DMS114 treated with DMSO at 0.1 percent for 48 hours (cell line): ENCODE measurements at regions not wholly inside any gene's neighbourhood (a gene's known extent, or its start where the extent isn't known, plus 50 kb on each side); places are given as distances from the start of the nearest gene placed in this dataset.

ENCODE experiments used
- DNase-seq: peaks from one replicate; lab custom pipeline; 2025; ENCODE audit not compliant: unreplicated experiment; lab: John Stamatoyannopoulos, UW

- no peak for DNase-seq
These were observed 552.1 kb downstream of the DNAJB9 start for GRCh38 chr7:109121599-109122300.

GRCh38 chr7:109125001-109125400 is 555.3 kb downstream of the DNAJB9 start:
- DNase-seq: no peak

DNA sequence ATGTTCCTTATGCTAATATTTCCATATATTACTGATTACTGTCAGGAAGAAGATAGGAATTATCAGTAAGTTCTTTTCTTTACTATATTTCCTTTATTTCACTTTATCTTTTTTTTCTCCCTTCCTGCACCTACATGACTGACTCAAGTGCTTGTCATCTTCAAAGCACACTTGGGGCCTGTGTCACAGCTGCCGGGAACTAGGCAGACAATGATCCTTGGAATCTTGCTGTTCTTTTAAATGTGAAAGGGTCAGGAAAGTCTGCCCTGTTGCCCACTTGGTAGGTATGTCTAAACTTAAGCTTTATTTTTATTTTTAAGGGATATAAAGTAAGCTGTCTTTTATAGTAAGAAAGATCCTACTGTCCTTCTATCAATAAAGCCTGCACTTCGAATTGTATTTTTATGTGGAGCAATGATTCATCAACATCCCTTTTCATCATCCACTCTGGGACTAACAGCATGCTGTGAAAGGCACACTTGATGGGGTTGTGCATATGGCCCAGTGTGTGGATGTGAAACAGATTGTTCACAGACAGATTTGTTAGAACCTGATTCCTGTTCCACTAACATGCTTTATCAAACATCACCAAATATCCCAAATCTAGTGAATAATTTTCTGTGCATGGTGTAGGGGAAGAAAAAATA is 556.9 kb downstream of the DNAJB9 start:
- no peak for DNase-seq

- DNase-seq: no peak
These were observed 557.5 kb downstream of the DNAJB9 start for GRCh38 chr7:109127145-109127544.

GRCh38 chr7:109131141-109131540 is 561.5 kb downstream of the DNAJB9 start:
- DNase-seq: no peak

- DNase-seq: no peak
These were observed 567.2 kb downstream of the DNAJB9 start for GRCh38 chr7:109136893-109137292.

GRCh38 chr7:109154748-109155147 is 585.1 kb downstream of the DNAJB9 start:
- no peak for DNase-seq

- no peak for DNase-seq
These were observed 588.6 kb downstream of the DNAJB9 start for GRCh38 chr7:109158246-109158645.

GRCh38 chr7:109176661-109177060 is 607.0 kb downstream of the DNAJB9 start:
- no peak for DNase-seq

DNA sequence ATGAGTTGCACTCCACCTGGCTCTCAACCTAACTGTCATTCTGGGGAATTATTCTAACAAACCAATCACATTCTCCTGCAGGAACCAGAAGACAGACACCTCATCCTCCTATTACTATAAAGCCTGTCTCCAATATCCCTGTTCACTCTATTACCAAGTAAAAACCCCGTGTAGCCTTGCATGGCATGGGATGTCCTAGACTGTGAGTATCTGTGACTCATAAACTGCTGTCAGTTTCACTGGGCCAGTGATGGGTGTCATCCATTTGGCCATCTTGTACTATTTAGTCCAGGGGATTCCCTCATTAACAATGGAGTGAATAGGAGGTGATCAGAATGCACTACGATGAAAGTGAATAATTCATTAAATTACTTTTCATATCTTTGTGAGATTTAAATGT is 608.7 kb downstream of the DNAJB9 start:
- no peak for DNase-seq

DNA sequence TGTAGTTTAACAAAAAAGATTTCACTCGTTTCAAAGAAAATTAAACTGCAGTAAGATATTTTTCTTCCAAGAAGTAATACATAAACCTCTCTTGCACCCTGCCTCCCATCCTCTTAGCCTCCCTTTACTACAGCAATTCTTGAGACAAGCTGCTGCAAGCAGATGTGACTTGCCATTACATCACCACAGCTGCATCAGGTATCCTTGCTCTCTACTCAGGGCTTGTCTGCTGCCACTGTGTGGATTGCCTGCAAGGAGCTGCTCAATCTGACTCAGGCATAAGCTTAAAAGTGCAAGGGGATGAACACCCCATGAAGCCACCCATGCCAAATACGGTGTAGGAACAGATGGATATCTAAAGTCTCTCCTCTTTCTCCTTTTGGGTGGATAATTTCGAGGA is 609.9 kb downstream of the DNAJB9 start:
- no peak for DNase-seq

DNA sequence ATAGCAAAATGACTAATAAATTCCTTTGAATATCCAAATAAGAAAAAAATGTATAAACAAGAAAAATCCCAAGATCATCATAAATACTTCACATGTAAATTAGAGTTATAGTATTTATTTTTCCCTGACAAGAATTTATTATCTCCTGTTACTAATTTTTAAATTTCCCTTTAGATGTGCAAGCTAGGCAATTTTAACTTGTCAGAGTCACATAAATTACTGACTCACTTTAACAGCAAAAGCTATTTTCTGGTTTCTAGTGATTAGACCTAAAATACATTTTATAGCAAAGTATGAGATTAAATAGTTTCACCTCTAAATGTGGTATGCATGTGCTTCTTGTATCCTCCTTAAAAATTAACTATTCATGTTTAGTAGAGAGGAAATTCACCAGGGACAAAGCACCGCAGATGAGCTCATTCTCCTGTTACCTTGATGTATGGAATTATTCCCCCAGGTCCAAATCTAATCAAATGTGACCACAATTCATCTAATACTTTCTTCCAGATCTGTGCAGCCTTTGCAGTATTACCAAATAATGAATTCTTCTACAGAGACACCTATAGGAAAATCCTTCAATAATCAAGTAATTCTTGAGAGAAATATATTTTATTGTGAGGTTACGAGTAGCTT is 621.2 kb downstream of the DNAJB9 start:
- no peak for DNase-seq

GRCh38 chr7:109206196-109206595 is 636.5 kb downstream of the DNAJB9 start:
- DNase-seq: no peak

DNA sequence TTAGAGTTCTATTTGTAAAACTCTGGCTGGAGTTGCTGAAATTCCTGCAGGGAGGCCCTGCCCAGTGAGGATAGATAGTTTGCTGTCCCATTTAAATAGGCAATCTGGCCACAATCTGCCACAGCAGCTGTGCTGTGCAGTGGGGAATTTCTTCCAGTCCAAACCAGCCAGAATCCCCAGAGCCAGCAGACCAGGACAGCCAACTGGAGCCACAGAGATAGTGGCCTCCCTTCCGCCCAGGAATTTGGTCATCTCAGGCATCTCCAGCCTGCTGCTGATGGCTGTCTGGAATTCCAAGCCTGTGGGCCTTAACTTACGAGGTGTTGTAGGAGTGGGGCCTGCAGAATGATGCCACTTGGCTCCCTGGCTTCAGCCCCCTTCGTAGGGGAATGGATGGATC is 643.4 kb downstream of the DNAJB9 start:
- DNase-seq: no peak

DNA sequence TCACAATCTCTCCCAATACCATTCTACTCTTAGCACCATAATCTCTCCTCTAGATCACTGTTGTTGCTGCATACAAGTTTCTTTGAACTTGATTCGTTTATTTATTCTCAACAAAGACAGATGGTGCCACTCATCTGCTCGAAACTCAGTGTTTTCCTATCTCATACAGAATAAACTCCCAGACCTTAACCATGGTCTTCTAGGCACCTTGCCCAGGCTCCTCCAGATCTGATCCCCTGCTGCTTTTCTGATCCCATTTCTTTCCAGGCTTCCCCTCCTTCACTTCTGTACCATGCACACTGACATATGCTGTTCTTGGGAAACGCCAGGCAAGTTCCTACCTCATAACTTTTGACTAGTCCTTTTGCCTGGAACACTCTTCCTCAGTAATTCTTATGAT is 645.7 kb downstream of the DNAJB9 start:
- no peak for DNase-seq

DNA sequence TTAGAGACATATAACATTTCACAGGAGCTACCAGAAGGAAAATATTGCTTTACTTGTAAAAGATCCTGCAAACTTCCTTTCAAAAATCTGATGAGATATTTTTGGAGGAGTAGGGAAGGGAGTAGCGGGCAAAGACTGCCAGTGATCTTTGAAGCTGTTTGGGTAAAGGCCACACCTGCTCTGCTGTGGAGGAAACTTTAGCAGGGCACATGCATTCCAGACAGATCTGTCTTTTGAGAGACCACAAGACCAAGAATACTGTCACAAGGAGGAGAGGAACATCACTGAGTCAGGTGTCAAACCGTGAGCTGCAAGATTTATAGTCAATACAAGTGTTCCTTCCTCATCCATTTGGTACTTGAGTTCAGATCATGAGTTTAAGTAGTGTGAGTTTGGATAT is 654.4 kb downstream of the DNAJB9 start:
- no peak for DNase-seq

- no peak for DNase-seq
These were observed 657.0 kb downstream of the DNAJB9 start for GRCh38 chr7:109226699-109227098.

GRCh38 chr7:109235316-109235715 is 665.6 kb downstream of the DNAJB9 start:
- DNase-seq: no peak

DNA sequence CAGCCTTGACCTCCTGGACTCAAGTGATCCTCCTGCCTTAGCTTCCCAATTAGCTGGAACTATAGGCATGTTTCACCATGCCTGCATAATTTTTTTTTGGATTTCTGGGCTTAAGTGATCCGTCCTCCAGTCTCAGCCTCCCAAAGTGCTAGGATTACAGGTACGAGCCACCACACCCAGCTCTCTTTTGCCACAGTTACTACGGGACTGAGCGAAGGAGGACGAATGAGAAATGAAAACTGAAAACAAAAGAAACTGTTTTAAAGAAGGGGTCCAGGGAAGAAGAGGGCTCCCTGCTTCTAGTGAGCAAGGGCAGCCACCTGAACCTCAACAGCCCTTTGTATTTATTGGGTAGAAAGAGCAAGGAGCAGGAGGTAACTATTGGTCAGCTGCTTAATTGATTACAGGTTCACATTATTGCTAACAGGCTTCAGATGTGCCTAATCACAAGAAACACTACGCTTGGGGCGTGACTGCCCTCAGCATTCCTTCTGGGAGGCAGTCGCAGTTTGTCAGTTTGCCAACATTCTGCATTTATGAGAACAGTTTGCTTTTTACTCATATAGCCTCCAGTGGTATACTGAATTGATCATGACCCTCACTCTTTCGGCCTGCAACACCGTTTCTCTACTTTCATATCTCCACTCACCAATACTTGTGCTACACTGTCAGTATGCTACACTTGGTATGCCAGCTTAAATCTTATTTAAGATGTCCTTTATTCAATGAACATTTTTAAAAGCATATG is 676.8 kb downstream of the DNAJB9 start:
- DNase-seq: no peak

- no peak for DNase-seq
These were observed 687.3 kb downstream of the DNAJB9 start for GRCh38 chr7:109256762-109257560.

DNA sequence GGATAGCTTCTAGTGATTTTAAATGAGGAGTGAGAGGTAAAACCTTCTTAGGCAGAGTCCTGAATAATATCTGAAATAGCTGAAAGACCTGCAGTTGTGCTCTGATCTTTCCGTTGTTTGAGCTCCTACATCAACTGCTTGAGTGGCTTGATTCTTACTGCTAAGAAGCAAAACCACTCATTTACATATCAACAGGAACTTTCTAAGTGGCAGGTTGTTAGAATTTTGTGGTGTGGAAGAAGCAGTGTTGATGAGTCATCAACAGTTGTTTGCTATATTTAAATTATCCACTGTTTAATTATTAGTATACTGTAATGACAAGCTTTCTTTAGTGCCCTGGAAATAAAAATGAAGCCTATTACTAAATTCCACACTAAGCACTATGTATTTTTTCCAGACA is 689.5 kb downstream of the DNAJB9 start:
- DNase-seq: no peak
